Left renal pelvis (tissue), 4 donors: ENCODE measurements at regions not wholly inside any gene's neighbourhood (a gene's known extent, or its start where the extent isn't known, plus 50 kb on each side); places are given as distances from the start of the nearest gene placed in this dataset.

ENCODE experiments used
- DNase-seq, 4 donors: peaks; one replicate each; pipeline ENCODE4 v3.0.0-alpha.2; 2013; ENCODE audit warnings: low read depth in 4 of 4, low spot score in 3 of 4

DNA sequence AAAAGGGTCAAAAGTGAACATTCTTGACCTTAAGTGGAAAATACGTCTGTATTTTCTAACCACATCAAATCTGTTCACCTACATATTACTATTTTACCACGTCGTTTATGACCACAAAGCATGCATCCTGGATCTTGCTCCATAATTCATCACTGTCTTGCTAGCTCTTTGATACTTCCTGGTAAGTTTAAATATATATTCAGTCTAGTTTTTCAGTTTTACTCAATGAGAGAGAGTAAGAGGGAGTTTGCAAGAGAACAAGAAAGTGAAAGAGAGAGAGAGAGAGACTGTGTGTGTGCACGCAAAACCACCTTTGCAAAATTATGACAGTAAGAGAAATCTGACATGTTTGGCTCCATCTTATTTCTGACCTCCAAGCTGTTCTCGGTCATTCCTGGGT is 173.7 kb upstream of the GALNTL6 start:
- DNase-seq, result no peak

DNA sequence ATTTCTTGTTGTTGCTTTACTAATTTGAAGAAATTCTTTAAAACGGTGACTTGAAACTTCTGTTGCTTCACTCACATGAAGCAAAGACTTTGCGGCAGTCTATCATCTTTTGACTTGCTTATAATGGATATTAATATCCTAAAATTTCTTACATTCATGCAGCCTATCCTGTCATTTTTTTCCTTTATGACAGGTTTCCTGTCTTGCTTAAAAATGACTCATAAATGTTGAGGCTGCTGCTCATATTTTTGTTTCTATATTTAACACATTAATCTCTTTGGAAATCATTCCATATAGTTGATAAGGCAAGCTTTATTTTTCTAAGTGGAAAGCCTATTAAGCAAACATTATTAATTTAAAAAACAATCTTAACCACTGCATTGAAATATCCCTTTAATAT is 176.6 kb upstream of the GALNTL6 start:
- DNase-seq, result no peak

DNA sequence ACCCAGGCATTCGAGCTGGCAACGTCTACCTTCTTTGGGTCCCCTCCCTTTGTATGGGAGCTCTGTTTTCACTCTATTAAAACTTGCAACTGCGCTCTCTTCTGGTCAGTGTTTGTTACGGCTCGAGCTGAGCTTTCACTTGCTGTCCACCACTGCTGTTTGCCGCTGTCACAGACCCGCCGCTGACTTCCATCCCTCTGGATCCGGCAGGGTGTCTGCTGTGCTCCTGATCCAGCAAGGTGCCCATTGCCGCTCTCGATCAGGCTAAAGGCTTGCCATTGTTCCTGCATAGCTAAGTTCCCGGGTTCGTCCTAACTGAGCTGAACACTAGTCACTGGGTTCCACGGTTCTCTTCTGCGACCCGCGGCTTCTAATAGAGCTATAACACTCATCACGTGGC is 183.5 kb upstream of the GALNTL6 start:
- no peak for DNase-seq

DNA sequence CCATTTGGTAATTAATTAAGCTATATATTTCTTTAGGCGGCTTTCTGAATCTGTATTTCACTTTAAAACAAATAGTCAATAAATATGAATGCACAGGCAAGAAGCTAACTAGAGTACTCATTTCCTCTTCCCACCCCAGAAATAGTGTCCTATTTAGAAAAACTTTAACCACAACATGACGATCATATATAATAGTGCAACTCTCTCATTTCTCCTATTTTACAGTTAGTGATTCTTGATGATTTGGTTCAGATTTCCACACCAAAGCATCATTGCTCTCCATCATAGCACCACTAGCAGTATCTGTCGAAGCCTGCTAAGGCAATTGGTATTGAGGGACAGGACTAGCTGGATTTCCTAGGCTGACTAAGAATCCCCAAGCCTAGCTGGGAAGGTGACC is 184.0 kb upstream of the GALNTL6 start:
- DNase-seq, result no peak

DNA sequence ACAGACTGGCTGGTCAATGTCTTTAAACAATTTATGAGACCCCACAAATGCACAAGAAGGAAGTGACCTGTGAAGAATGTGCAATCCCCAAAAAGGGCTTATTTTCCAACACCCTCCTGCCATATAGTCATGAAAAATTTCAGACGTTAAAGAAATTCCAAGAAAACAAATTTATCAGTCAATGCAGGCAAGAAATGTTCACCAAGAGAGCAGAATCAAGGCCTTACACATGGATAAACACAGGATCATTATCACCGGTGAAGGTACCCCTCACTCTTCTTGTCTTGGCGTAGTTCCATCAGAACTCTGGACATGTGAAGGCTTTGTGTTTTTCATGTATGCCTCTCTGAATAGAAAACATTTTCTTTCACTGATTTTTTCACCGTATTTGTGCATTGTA is 186.7 kb upstream of the GALNTL6 start:
- no peak for DNase-seq

DNA sequence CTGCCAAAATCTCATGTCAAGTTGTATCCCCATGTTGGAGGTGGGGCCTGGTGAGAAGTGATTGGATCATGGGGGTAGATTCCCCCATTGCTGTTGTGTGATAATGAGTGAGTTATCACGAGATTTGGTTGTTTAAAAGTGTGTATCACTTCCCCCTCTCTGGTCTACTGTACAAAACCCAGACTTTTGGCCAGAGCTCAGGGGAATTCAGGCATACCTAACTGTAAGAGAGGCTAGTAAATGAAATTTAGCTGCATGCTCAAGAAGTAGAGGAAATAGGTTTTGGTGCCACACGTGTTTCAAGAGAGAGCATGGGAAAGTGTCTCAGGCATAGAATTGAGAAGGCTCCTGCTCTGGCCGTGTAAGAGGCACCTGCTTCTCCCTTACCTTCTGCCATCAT is 190.5 kb upstream of the GALNTL6 start:
- no peak for DNase-seq

DNA sequence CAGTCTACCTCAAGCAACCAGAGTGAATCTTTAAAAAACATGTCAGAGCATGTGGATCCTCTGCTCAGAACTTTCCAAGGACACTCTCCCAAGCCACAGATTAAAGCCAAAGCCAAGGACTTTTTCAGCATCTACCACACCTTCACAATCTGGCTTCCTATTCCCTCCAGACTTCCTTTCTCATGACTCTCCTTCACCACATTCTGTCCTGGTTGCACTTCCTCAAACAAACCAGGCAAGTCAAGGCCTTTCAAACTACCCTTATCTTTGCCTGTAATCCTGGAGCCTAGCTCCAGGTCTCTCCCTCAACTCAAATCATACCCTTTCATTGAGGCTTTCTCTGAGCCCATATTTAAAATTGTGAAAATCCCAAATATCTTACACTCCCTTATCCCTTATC is 191.6 kb upstream of the GALNTL6 start:
- DNase-seq, result no peak

DNA sequence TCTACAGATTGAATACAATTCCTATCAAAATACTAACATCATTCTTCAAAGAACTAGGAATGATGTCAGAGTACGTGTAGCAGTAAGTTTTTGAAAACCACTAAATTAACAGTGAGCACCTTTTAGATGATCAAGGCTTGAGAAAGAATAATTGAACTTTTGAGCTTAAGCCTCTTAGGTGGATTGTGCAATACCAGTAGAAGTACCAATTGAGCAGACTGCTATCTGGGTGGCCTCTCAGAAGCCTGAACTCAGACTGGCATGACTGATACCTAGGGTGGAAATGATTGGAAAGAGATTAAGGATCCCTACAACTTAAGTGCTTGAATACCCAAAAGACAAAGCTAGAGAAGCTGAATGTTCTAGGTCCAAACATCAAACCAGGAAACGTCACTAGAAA is 200.3 kb upstream of the GALNTL6 start:
- DNase-seq, result no peak

DNA sequence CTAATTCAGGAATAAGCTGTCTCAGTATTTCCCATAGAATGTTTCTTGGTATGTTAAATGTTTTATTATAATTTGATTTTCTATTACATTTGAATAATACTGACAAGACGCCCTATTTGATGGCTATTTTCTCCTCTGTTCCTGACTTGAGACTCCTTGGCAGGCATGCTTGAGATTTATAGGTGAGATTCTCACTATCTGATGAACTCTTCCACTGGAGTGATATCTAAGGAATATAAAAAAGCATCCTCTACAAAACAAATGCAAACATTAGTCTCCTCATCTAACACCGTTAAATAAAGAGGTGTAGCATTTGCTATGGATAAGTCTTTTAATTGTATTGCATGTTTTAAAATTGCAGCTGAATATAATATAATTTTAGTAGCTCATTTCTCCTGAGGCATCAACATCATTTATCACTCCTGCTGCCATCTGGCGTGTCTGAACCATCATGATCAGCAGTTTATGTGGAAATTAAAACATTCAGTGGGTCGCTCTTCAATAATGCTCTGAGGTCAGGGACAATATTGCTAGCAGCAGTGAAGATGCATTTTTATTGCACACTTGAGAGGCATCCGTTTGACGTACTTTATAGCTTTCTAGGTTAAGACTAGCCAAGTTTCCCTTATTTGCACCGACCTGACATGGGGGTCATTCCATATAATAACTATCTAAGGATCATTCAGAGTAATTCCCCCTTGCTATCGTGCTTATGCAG is 210.4 kb upstream of the GALNTL6 start:
- no peak for DNase-seq

DNA sequence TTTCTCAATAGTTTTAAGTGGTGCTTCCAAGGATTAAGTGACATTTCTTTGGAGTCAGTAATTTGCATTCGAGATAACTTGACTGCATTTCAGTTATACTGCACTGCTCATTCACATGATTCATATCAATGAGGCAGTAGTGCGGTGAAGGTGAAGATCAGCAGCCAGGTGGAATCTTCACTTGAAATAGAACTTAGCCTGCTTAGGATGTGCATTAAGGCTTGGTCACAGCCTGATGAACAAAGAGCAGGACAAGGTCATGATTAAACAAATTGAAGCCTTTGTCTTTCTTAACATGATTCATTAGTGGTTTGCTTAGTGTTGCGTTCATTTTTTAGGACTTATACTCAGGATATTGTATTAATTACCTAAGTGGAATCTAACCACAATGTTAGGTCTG is 212.1 kb upstream of the GALNTL6 start:
- DNase-seq, result no peak

DNA sequence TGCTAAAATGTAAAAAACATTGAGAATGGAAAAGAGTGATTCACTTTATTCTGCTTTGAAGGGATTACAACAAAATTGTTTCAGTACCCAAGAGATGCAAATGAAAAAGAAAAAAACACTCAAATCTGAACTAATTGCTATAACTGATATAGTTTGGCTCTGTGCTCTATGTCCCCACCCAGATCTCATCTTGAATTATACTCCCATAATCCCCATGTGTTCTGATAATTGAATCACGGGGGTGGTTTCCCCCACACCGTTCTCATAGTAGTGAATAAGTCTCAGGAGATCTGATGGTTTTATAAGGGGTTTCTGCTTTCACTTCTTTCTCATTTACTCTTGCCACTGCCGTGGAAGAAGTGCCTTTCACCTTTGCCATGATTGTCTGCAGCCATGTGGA is 213.6 kb upstream of the GALNTL6 start:
- DNase-seq, result no peak

DNA sequence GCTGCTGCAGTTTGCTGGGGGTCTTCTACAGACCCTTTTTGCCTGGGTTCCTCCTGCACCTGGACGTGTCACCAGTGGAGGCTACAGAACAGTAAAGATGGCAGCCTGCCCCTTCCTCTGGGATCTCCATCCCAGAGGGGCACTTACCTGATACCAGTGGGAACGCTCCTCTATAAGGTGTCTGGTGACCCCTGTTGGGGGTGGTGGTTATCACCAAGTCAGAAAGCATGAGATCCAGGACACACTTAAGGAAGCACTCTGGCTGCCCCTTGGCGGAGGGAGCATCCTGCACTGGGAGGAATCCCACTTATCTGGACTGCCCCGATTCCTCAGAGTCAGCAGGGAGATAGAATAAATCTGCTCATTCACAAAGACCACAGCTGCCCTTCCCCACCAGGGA is 218.9 kb upstream of the GALNTL6 start:
- DNase-seq, result no peak

DNA sequence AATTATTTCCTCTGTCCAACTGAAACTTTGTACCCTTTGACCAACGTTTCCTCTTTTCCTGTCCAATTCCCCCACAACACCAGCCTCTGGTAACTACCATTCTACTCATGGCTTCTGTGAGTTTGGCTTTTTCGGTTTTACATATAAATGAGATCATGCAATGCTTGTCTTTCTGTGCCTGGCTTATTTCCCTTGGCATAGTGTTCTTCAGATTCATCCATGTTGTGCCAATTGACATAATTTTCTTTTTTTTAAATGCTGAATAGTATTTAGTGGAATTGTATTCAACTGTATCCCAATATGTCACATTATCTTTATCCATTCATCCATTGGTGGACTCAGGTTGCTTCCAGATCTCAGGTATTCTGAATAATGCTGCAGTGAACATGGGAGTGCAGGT is 222.5 kb upstream of the GALNTL6 start:
- no peak for DNase-seq

DNA sequence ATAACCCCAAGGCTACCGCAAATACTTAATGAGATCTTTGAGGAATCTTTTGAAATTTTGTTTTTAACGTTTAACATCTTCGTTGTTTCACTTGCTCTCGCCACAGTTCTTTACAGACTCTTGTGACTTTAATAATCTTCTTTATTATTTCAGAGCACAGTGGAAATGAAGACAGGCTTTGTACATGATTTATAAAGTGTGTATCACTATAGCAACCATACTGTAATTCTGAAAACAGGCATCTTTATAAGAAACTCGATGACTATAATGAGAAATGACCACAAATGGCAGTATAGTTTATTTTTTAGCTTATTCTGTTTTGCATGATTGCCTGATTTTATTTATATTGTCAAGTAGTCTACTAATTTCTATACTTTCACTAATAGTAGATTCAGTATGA is 224.4 kb upstream of the GALNTL6 start:
- DNase-seq, result no peak

DNA sequence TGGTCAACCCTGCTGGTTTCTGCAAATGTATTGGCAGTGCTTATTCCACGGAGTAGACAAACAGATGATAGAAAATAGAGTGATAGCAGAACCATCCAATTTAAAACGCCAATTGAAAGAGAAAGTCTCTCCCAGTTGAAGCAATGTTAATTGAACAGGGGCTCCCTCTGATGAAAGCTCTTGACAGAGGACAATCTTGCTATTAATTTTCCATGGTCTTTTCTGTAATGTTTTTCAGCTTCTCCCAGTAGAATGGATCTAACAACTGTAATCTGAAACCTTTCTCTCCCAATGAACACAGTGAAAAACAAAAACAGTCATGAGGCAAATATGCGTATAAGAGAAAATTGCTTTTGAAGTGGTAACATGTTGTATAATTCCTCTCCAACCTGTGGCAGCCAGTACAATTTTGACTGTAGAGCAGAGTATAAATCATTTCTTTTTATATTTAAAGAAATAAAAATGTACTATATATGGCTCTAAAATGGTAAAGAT is 225.1 kb upstream of the GALNTL6 start:
- DNase-seq, result no peak

DNA sequence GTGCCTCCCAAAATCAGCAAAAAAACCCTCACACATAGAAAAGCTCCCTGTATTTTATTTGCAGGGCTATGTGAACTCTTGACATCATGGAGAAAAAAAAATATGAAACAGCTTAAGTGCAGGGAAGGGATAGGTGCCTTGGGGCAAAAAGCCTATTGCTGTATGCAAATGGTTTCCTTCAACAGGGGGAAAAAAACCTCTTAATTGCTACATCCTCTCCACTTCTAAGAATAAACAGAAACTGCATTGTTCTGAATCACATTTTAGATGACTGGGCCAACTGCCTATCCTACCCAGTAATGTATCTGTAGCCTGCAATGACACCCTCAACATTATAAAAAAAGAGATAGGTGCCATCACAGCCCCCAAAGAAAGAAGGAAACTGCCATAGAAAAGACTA is 229.4 kb upstream of the GALNTL6 start:
- no peak for DNase-seq

DNA sequence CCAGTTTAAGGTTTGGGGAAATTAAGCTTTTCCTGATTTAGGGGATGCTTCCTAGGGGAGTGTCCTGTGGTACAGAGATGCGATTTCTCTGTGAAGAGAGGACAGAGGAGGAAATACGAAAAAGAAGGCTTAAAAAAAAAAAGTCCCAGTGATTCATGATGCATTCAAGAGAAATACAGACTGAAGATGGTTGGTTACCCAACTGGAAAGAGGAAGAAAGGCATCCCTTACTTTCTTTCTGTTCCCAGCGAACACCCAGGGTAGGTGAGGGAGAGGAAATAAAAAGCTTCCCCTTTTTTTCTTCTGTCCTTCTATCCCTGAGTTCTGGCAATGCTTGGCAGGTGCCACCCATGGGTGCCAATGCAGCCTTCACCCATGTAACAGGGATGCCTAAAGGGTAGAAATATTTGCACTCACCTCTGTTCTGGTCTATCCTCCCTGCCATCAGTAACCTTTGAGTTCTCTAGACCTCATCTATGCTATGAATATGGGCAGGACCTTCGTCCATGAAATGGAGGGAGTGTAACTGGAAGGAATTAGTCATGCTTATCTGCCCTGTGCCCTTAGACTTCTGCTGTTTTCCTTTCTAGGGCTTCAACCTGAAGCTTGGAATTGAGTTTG is 230.1 kb upstream of the GALNTL6 start:
- no peak for DNase-seq

DNA sequence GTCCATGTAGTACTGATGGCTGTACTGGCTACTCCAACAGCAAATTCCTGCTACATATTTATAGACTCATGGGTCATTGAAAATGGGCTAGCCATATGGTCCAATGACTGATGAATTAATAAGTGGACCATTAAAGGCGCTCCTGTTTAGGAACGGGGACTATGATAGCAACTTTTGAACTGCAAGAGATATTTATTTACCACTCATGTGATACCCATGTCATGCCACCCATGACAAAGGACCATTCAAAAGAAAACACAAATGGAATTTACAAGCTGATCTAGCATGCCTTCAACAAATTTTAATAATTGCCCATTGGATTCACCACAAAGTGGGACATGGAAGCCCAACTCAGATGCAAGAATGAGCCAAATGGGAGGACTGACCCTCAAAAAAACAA is 240.0 kb upstream of the GALNTL6 start:
- DNase-seq, result no peak

DNA sequence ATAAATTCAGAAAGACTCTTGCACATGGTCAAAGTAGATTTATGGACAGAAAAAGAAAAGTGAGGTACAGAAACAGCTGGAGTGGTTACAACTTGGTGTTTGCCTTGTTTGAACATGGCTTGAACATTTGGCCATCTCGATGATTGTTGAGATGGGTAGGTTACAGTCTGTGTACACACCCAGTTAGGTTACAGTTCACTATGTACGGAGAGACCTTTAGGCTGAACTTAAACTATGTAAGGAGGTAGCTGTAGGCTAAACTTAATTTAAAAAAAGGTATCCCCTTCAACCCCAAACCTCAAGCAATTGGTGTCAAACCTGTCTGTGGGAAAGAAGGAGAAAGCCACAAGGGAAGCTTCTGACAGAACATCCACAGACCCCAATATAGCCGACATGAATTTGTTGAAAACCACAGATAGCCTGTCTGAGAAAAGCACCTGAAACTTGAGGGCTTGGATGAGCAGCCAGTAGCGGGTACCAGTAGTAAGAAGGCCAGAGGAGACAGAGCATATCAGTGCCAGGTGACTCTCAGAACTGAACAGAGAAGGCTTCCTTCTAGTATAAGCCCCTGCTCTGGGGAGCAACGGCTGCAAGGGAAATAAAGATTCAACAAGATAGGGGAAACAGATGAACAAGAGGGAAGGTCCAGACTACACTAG is 247.9 kb upstream of the GALNTL6 start:
- DNase-seq, result no peak

DNA sequence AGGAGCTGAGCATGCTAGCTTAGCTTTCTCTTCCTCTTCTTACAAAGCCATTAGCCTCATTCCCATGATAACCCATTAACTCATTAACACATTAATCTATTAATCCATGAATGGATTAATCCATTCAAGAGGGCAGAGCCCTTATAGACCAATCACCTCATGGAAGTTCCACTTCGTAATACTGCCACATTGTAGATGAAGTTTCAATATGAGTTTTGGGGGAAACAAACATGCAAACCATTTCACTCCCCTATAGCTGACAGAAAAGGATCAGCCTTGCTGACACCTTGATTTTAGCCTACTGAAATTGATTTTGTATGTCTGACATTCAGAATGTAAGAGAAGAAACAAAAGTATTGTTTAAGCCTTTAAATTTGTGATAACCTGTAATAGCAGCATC is 251.8 kb upstream of the GALNTL6 start:
- no peak for DNase-seq

DNA sequence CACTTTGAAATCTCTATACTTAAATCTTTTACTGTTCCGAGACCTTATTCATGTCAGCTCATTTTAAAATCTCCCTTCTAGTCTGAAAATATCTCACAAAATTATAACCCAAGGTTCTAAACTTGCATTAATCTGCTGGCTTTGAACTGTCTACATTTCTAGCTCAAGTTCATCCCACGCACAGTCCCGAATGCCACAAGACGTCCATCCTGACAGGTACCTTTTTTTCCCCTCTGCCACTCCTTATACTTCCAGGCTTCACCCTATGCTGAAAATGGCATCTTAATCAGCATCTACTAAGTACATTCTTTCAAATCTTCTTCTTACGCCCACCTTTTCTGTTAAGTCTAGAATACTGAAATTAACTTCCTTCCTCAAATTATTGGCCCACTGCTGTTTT is 259.2 kb upstream of the GALNTL6 start:
- no peak for DNase-seq

DNA sequence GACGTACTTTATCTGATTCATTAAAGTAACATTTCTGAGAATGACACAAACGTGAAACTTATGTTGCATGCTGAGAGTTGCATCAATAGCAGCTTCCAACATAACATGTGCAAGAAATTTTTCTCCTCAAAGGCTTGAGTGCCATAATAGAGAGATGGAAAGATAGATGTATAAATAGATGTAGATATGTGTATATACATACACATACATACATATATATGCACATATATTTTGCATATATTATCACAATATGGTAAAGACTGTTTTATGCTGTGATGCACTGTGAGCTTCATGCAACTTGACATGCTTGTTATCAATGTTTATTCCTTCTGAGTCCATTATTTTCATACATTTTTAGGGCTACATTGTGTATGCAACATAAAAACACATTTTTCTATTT is 270.6 kb upstream of the GALNTL6 start:
- DNase-seq, result no peak
